ENCODE measurements at regions not wholly inside any gene's neighbourhood (a gene's known extent, or its start where the extent isn't known, plus 50 kb on each side); places are given as distances from the start of the nearest gene placed in this dataset.

DNA sequence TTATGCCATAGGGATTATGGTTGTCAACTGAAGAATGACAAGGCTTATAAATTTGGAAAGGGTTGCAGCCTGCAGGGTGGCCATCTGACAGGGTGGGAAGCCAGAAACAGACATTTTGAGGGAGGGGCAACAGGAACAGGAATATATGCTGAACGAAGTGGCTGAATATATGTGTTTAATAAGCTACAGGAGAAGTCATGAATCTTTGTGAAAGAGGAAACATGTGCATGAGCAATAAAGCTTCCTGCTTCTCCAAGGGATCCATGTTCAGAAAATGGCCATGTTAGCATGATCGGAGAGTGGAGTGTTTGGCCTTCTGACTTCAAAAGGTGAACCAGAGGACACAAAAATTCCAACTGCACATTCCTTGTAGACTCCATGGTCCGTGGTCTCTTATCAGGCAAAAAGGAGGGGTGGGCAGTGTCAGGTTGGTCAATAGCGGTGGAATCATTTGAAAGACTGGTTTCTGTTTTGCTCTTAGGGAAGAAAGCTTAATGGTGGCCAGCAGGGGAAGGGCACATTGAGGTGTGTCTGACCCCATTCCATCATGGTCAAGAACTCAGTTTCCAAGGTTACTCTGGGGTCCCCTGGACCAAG is 144.1 kb downstream of the SOCS6 start:
- intact Hi-C loops (cut with DNase I): loop anchor here (5.0 kb wide), 1 partner anchor 141 kb away; no protein-coding TSS in a partner anchor
- no peak overlapping the region for H3K27ac ChIP-seq
- H3K4me3 ChIP-seq: no peak overlapping the region
- no peak for DNase-seq
- no peaks in the 10 kb centered on the region for H3K27me3 ChIP-seq
- H3K4me1 ChIP-seq: peaks cover 0 to 5% (median 0%) of the 10 kb centered on the region in 4 donors
- WGBS, 2 donors: 76 to 84% methylated on average over 4 of the region's 4 CpGs
- H3K36me3 ChIP-seq: no peaks in the 10 kb centered on the region
- no peak for TF ChIP-seq EP300 (IDR thresholded peaks at IDR 0.05)
- TF ChIP-seq POLR2AphosphoS5 (IDR thresholded peaks at IDR 0.05): no peak
- TF ChIP-seq POLR2A (IDR thresholded peaks at IDR 0.05): no peak
- TF ChIP-seq, protein P1, sequence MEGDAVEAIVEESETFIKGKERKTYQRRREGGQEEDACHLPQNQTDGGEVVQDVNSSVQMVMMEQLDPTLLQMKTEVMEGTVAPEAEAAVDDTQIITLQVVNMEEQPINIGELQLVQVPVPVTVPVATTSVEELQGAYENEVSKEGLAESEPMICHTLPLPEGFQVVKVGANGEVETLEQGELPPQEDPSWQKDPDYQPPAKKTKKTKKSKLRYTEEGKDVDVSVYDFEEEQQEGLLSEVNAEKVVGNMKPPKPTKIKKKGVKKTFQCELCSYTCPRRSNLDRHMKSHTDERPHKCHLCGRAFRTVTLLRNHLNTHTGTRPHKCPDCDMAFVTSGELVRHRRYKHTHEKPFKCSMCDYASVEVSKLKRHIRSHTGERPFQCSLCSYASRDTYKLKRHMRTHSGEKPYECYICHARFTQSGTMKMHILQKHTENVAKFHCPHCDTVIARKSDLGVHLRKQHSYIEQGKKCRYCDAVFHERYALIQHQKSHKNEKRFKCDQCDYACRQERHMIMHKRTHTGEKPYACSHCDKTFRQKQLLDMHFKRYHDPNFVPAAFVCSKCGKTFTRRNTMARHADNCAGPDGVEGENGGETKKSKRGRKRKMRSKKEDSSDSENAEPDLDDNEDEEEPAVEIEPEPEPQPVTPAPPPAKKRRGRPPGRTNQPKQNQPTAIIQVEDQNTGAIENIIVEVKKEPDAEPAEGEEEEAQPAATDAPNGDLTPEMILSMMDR (IDR thresholded peaks at IDR 0.05): no peak
- H3K9me3 ChIP-seq: no peaks in the 10 kb centered on the region

DNA sequence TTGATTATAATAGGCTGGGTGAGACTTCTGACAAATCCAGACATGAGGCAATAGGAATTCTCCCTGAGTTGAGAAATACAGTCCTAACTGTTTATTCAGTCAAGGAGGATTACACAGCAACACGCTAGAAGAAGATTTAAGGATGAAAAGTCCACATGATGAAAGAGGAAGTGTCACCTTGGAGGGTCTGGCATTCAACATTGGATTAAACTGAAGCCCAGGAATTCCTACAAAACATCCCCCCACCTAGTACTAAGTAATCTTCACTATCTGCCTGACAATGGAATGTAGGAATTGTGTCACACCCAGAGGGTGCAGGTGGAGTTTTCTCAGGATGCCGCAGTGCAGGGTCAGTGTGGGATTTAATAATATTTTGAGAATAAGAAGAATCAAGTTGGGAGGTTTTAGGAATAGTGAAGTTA is 142.4 kb downstream of the SOCS6 start:
- WGBS, 2 donors: 82% methylated on average over 2 of the region's 2 CpGs
- Histone ChIP-seq H3K27ac (no peak overlapping the region), H3K36me3 (no peaks in the 10 kb centered on the region), H3K9me3 (no peaks in the 10 kb centered on the region), H3K4me1 (peaks cover 0 to 5% (median 0%) of the 10 kb centered on the region in 4 donors), H3K27me3 (no peaks in the 10 kb centered on the region), H3K4me3 (no peak overlapping the region)
- no peak for DNase-seq
- intact Hi-C loops (cut with DNase I): loop anchor here (5.0 kb wide), 1 partner anchor 139 kb away; no protein-coding TSS in a partner anchor
- TF ChIP-seq POLR2AphosphoS5 (IDR thresholded peaks at IDR 0.05): no peak
- TF ChIP-seq EP300 (IDR thresholded peaks at IDR 0.05): no peak
- TF ChIP-seq, protein P1 (IDR thresholded peaks at IDR 0.05): no peak
- no peak for TF ChIP-seq POLR2A (IDR thresholded peaks at IDR 0.05)

GRCh38 chr18:70430501-70431173 is 141.8 kb downstream of the SOCS6 start:
- no peak for DNase-seq
- no peak for TF ChIP-seq POLR2A (IDR thresholded peaks at IDR 0.05)
- TF ChIP-seq POLR2AphosphoS5 (IDR thresholded peaks at IDR 0.05): no peak
- no peak for TF ChIP-seq EP300 (IDR thresholded peaks at IDR 0.05)
- TF ChIP-seq, protein P1 (IDR thresholded peaks at IDR 0.05): no peak
- Histone ChIP-seq H3K4me3 (no peak overlapping the region), H3K9me3 (no peaks in the 10 kb centered on the region), H3K27ac (no peak overlapping the region), H3K27me3 (no peaks in the 10 kb centered on the region), H3K4me1 (peaks cover 0 to 5% (median 0%) of the 10 kb centered on the region in 4 donors), H3K36me3 (no peaks in the 10 kb centered on the region)
- WGBS, 2 donors: 96 to 97% methylated on average over 26 of the region's 26 CpGs
- intact Hi-C loops (cut with DNase I): loop anchor here (5.0 kb wide), 1 partner anchor 138 kb away; no protein-coding TSS in a partner anchor

- Histone ChIP-seq H3K4me1 (peaks cover 0 to 5% (median 0%) of the 10 kb centered on the region in 4 donors), H3K27me3 (no peaks in the 10 kb centered on the region), H3K4me3 (no peak overlapping the region), H3K36me3 (no peaks in the 10 kb centered on the region), H3K9me3 (no peaks in the 10 kb centered on the region), H3K27ac (no peak overlapping the region)
- TF ChIP-seq EP300 (IDR thresholded peaks at IDR 0.05) (no peak), POLR2A (IDR thresholded peaks at IDR 0.05) (no peak), POLR2AphosphoS5 (IDR thresholded peaks at IDR 0.05) (no peak)
- TF ChIP-seq, protein P1 (IDR thresholded peaks at IDR 0.05): no peak
- 94 to 95% methylated on average over 36 of the region's 36 CpGs for WGBS, 2 donors
- no peak for DNase-seq
- intact Hi-C loops (cut with DNase I): loop anchor here (5.0 kb wide), 1 partner anchor 138 kb away; no protein-coding TSS in a partner anchor
Measured at GRCh38 chr18:70429847-70430500, 141.1 kb downstream of the SOCS6 start.
